ENCODE measurements at regions not wholly inside any gene's neighbourhood (a gene's known extent, or its start where the extent isn't known, plus 50 kb on each side); places are given as distances from the start of the nearest gene placed in this dataset.
"Not testable (repeated sequence)": the region's sequence is repeated elsewhere in the genome, so short reads cannot be mapped to it uniquely, and the experiment has no call there.

DNA sequence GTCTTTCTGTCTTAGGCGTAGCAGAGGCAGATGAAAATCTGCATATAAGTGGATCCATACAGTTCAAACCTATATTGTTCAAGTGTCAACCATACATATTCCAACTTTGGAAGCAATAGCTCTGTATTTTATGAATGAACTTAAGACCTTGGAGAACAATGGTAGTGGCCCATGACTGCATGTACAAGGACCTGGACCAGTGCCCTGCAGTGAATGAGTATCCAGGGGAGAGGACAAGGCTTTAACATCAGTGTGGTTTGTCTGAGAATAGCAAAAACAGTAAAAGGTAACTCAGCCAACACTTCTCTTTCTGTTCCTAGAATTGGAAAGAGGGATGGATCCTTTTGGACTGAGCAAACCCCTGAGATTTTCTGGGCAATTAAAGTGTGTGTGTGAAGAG is 230.8 kb upstream of the LINC00305 start:
- ChIA-PET POLR2A (no interaction called here), CTCF (no interaction called here)
- intact Hi-C loops (cut with micrococcal nuclease) = loop anchor here (1.0 to 10.0 kb wide), 2 partner anchors 25 to 1515 kb away; no protein-coding TSS in a partner anchor
- Mint-ChIP-seq H3K27me3 (no peaks in the 10 kb centered on the region), H3K36me3 (ENCODE audit: low read depth) (peaks cover 1% of the 10 kb centered on the region), H3K4me1 (peaks cover 32% of the 10 kb centered on the region), H3K9me3 (no peaks in the 10 kb centered on the region), H3K4me3 (peak overlapping the region; percentile 41), H3K27ac (peak overlapping the region; percentile 79)
- TF ChIP-seq, protein P1, sequence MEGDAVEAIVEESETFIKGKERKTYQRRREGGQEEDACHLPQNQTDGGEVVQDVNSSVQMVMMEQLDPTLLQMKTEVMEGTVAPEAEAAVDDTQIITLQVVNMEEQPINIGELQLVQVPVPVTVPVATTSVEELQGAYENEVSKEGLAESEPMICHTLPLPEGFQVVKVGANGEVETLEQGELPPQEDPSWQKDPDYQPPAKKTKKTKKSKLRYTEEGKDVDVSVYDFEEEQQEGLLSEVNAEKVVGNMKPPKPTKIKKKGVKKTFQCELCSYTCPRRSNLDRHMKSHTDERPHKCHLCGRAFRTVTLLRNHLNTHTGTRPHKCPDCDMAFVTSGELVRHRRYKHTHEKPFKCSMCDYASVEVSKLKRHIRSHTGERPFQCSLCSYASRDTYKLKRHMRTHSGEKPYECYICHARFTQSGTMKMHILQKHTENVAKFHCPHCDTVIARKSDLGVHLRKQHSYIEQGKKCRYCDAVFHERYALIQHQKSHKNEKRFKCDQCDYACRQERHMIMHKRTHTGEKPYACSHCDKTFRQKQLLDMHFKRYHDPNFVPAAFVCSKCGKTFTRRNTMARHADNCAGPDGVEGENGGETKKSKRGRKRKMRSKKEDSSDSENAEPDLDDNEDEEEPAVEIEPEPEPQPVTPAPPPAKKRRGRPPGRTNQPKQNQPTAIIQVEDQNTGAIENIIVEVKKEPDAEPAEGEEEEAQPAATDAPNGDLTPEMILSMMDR (IDR thresholded peaks at IDR 0.05) = no peak
- ATAC-seq (ENCODE audit: low read depth) (no peak), DNase-seq (no peak)

DNA sequence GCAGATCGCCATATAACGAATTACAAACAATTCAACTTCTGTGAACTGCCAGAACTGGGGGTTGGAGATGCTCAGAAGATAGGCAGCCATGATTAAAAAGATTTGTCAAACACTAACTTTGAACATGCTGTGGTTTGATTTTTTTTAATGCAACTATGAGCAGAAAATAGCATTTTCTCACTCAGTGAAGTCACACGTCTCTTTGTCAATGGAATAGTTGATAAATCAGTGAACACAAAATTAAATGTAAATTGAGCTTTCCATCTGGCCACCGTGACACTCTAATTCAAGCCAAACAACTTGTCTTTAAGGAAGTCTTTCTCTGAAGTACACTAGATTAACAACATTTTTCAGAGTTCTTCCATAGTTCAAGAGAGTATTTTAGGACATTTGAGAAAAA is 228.6 kb upstream of the LINC00305 start:
- no peaks in the 10 kb centered on the region for H3K27me3 Mint-ChIP-seq
- ATAC-seq (ENCODE audit: low read depth) (no peak), DNase-seq (no peak)
- intact Hi-C loops (cut with micrococcal nuclease) = loop anchor here (10.0 kb wide), 1 partner anchor 1513 kb away; no protein-coding TSS in a partner anchor
- CTCF ChIA-PET = no interaction called here
- POLR2A ChIA-PET = no interaction called here
- H3K4me3 Mint-ChIP-seq = no peak overlapping the region
- no peaks in the 10 kb centered on the region for H3K9me3 Mint-ChIP-seq
- TF ChIP-seq, protein P1 (IDR thresholded peaks at IDR 0.05) = no peak
- H3K36me3 Mint-ChIP-seq (ENCODE audit: low read depth) = peaks cover 1% of the 10 kb centered on the region
- H3K27ac Mint-ChIP-seq = no peak overlapping the region
- peaks cover 32% of the 10 kb centered on the region for H3K4me1 Mint-ChIP-seq

DNA sequence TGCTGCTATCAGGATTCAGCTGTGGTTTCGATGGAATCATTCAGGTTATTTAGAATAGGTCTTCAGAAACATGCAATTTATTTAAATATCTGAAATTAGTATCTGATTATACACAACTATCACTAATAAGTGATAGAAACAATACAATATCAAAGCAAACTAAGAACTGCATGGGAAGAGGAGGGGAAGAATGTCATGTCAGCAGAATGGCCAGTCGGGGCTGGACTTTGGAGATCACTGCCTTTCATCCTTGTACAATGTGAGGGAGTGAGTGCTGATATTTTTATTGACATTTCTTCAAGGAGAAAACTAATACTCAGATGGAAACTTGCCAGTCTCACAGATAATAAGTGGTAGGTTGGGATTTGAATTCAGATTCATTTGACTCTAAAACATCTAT is 224.0 kb upstream of the LINC00305 start:
- Mint-ChIP-seq H3K4me3 (no peak overlapping the region), H3K27ac (no peak overlapping the region), H3K4me1 (no peaks in the 10 kb centered on the region), H3K9me3 (no peaks in the 10 kb centered on the region), H3K27me3 (no peaks in the 10 kb centered on the region), H3K36me3 (ENCODE audit: low read depth) (peaks cover 1% of the 10 kb centered on the region)
- ChIA-PET POLR2A (no interaction called here), CTCF (no interaction called here)
- no peak for DNase-seq
- TF ChIP-seq, protein P1 (IDR thresholded peaks at IDR 0.05) = no peak
- intact Hi-C loops (cut with micrococcal nuclease) = loop anchor here (10.0 kb wide), 1 partner anchor 1508 kb away; no protein-coding TSS in a partner anchor
- ATAC-seq (ENCODE audit: low read depth) = no peak

DNA sequence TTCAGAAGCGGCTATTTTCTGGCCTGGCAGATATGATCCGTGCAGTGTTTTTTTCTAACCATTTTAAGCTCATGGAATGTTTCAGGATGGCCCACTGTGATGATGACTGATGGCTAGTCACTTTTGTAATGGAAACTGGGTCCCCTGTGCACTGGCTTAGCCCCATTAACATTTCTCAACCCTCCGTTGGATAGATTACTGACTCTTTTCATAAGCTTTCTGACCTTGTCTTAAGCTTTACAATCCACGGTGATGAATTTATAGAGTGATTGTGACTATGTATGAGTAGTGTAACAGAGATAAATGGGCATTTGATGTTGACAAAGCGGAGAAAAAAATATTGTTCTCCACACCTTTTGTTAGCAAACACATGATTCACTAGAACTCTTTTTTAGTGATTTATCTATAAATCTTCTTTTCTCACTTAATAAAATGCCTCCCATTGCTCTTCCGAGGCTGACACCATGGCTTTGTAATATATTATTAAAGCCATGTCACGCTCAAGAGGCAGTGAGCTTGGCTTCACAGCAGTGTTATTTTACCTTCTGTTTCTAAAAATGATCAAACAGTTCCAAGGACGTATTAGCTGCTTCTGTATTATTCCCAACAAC is 221.0 kb upstream of the LINC00305 start:
- H3K4me1 Mint-ChIP-seq; H3K9me3 Mint-ChIP-seq; H3K4me3 Mint-ChIP-seq; H3K27ac Mint-ChIP-seq; H3K27me3 Mint-ChIP-seq; CTCF ChIA-PET; ATAC-seq (ENCODE audit: low read depth); H3K36me3 Mint-ChIP-seq (ENCODE audit: low read depth); DNase-seq; POLR2A ChIA-PET: not testable (repeated sequence)
- intact Hi-C loops (cut with micrococcal nuclease) = loop anchor here (10.0 kb wide), 1 partner anchor 1505 kb away; no protein-coding TSS in a partner anchor

DNA sequence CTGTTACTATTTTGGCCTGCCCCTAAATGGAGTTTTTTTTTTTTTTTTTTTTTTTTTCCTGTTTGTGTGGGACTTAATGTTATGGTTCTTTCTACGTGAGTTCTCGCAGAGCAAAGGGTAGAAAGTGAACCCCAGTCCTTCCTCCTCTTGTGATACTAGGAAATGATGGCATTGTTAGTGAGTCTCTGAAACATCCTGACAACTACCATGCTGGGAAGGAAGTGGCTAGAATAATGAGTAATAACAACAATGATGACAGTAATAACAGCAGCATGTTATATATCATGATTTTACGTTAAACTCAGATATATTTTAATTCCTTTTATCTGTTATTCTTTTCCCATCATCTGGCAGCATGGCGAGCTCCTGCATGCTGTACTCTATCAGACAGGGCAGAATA is 216.2 kb upstream of the LINC00305 start:
- no peaks in the 10 kb centered on the region for H3K36me3 Mint-ChIP-seq (ENCODE audit: low read depth)
- DNase-seq (no peak), ATAC-seq (ENCODE audit: low read depth) (no peak)
- POLR2A ChIA-PET = no interaction called here
- H3K27me3 Mint-ChIP-seq = no peaks in the 10 kb centered on the region
- H3K4me1 Mint-ChIP-seq = no peaks in the 10 kb centered on the region
- TF ChIP-seq, protein P1 (IDR thresholded peaks at IDR 0.05) = no peak
- CTCF ChIA-PET = no interaction called here
- peaks cover 9% of the 10 kb centered on the region for H3K9me3 Mint-ChIP-seq
- H3K4me3 Mint-ChIP-seq = no peak overlapping the region
- no peak overlapping the region for H3K27ac Mint-ChIP-seq
- intact Hi-C loops (cut with micrococcal nuclease) = no loop called here

DNA sequence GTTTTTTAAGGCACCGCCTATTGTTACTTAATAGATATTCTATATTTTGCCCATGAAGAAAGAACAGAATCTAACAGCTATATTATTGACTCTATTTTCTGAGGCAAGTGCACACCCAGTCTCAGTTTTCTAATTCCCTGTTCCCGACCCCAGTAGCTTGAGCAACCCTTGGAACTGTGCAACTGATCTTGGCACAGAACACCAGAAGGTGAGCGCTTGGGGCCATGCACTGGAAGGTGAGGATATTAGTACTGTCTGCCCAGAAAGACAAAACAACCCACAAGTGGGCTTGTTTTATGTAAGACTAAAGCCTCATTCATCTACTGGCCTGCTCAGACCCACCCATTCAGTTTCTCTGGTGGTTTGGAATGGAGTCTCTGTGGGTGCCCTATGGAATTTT is 188.8 kb upstream of the LINC00305 start:
- Mint-ChIP-seq H3K27ac (no peak overlapping the region), H3K27me3 (no peaks in the 10 kb centered on the region), H3K4me1 (no peaks in the 10 kb centered on the region), H3K36me3 (ENCODE audit: low read depth) (no peaks in the 10 kb centered on the region), H3K9me3 (no peaks in the 10 kb centered on the region), H3K4me3 (no peak overlapping the region)
- TF ChIP-seq, protein P1 (IDR thresholded peaks at IDR 0.05) = no peak
- intact Hi-C loops (cut with micrococcal nuclease) = no loop called here
- POLR2A ChIA-PET = no interaction called here
- CTCF ChIA-PET = no interaction called here
- ATAC-seq (ENCODE audit: low read depth) (no peak), DNase-seq (no peak)
